ENCODE measurements at regions not wholly inside any gene's neighbourhood (a gene's known extent, or its start where the extent isn't known, plus 50 kb on each side); places are given as distances from the start of the nearest gene placed in this dataset.
"Not testable (repeated sequence)": the region's sequence is repeated elsewhere in the genome, so short reads cannot be mapped to it uniquely, and the experiment has no call there.

DNA sequence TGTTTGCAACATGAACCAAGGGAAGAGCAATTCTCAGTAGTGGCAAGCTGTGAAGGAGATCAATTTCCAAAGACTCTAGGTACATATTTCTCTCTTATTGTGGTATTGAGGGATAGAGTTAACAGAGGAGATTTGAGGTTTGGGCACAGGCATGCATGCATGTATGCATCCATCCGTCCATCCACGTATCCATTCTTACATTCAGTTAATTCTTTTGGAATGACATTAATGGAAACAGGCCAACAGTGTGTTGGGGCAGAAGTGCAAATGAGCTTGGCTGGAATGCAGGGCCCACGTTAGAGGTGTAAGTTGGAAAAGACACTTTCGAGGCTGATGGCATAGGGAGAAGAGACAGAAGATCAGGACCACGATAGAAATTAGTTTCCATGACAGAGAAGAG, 216.9 kb upstream of the PELI2 start:
- no peak for DNase-seq

DNA sequence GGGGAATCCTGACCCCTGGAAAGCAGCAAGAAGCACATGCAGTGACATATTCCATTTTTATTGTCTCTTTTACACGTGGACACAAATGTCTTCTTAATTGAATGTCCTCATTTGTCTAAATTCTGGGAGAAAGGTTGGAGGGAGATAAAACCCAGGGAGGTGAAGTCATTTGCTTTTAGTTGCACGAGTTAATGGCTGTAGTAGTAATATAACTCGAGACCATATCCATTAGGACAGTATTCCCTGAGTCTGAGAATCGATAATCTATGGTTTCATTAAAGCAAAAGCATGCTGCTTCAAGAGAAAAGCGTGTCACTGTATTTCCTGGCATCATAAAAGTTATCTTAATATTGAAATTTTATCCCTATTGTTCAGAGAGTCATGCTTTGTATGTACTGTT, 216.0 kb upstream of the PELI2 start:
- no peak for DNase-seq

DNA sequence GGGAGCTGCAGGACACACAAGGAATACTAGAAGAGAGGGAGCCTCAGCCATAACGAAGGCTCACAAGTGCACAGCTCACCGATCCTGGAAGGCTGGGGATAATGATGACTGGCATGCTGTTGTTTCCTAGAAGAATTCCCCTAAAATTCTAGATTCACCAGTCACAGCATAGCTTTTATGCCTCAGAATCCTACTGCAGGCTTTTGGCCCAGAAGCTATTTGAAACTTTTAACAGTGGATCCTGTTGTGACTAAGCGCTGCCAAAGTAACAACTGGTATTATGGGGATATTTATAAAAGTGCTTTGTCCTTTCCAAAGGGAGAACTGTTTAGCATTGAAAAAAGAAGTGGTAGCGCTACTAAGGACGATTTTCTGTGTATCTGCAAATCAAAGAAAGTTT, 214.1 kb upstream of the PELI2 start:
- no peak for DNase-seq

DNA sequence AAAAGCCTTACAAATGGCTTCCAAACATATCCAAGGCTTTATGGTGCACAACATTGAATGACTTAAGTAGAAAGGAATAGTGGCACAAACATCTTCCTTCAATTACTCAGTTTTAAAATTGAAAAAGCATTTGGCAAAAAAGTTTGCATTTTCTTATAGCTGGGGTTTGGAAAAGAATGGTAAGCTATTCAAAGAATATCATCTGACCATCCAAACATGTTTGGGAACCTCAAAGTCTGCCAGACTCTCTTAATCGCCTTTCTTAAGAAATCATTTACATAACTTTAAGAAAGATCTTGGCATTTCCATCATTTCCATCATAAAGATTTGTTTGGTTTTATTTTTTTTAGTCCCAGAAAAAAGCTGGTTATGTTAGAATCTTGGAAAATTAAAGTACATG, 210.1 kb upstream of the PELI2 start:
- DNase-seq = no peak

DNA sequence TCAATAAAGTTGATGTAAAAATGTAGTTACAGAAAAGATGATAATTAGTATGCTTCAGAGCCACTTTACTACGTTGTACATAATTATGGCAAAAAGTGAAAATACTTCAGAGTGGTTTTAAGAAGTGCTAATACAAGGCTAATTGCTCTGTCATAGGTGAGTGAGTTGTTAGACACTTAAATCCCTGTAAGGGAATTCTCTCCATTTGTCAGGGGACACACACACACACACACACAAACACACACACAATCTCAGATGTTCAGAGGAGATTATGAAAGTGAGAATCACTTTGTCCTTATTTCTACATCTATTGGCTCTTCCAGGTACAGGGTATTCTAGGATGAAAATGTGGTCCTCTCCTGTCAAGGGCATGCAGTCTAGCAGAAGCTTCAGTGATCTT, 208.3 kb upstream of the PELI2 start:
- DNase-seq = no peak

DNA sequence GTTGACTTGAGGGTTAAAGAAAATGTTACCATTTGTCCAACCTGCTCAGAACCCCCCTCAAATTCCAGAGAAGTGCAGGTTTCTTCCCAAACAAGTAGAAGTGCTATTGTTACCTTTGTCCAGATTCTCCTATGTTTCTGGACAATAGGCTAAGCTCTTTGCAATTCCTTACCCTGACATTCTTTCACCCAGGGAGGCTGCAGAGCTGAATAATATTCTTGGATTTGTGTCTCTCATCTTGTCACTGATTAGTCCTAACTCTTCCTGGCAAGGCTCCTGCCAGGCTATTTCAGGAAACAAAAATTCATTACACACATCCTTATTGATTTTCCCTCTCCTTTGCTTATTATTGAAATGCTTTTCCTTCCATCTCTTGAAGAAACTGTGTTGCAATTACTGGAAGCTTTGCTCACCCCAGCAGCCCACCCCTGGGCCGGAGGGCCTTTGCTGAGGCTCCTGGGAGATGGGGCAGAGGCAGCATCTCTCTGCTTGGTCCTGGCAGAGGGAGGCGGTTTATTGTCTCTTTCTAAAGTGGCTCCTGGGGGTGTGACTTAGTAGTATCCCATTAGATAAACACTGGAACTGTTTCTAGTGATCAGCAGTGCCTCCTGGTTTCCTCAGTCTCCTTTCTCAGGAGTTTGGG, 207.5 kb upstream of the PELI2 start:
- DNase-seq = no peak

DNA sequence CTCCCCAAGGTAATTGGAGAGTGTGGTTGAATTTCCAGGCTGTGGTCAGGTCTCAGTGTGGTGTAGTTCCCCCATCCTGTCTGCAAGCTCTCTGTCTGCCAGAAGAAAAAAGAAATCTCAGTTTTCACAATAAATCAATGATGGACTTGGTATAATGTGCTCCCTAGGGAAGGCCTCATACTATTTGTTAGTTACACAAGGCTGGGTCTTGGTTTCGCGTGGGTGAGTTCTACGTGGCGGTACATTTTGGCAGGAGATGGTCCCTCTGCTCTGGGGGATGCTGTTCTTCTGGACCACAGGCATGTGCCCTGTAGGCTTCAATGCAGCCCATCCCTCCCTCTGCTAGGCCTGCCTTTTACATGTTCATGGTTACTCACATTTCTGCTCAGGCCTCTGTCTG, 206.4 kb upstream of the PELI2 start:
- DNase-seq = no peak

DNA sequence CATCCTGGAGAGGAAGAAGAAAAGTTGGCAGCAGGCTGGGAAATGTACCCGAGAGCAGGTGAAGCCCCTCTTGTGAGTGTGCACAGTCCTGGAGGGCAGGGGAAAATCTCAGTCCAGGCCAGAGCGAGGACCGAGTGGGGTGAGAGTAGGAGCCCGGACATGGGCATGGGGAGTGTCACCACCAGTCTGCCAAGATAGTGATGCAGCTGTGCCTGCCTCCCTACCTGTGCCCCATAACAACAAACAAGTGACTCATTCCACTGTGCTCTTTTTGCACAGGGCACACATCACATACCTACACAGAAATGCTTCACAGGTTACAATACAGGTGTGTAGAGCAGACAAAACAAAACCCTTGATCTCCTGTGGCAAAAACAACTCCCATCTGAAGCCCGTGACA, 205.9 kb upstream of the PELI2 start:
- no peak for DNase-seq

DNA sequence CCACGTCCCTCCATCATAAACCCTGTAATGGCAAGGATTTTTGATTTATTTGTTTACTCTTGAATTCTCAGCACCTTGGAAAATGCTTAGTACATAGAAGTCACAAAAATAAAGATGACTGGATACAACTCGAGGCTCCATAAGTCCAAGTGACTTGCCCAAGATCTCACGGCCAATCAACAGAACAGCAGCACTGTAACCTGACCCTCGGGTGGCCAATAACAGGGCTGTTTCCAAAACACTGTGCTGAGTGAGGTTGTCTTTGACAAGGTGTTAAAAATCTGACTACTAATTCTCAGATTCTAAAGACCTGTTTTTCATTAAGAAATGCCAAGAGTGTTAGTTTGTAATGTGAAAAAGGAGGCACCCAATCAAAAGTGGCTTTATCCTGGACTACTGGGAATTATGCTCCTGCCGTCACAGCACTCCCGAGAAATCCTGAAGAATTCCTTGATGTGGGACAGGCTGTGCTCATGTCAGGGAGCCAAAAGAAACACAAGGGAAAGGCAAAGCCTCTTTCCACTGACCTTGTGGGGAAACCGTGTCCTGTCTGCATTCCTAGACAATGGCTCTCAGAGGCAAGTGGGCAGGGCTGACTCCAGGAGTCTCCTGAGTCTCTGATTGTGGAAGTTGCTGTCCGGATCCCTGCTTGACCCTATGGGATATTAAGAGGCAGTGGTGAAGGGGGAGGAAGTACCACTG, 204.7 kb upstream of the PELI2 start:
- DNase-seq = no peak

DNA sequence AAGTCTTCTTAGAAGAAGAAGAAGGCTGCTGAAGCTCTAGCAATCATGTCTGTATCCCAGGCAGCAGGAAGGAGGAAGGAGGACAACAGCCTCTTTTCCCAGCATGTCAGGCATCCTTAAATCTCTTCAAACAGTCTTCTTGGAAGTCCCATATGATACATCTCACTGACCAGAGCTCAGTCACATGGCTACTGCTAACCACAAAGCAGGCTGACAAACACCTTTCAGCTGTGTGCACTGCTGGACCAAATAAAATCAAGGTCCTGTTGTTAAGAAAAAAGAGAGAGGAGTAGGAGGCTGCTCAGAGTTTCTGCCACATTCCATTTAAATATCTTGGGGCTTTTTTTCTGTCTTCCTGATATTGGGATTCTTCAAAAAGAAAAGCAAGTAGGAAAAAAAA, 203.4 kb upstream of the PELI2 start:
- no peak for DNase-seq

DNA sequence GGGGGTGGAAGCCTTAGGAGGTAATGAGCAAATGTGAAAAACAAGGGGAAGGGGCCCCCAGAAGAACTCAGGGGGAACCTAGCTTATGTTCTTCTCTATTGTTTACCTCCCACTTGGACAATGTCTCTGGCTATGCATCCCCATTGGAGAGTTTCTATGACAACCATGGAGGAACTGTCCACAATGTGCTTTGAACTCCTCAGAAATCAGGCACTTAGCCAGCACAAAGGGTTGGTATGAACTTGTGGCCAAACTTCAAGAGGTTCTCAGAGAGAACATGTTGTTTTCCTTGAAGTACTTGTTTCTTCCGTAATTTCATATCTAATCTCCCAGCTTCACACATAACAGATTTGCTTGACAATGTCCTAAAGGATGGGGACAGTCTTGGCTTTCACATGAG, 202.8 kb upstream of the PELI2 start:
- DNase-seq = no peak

DNA sequence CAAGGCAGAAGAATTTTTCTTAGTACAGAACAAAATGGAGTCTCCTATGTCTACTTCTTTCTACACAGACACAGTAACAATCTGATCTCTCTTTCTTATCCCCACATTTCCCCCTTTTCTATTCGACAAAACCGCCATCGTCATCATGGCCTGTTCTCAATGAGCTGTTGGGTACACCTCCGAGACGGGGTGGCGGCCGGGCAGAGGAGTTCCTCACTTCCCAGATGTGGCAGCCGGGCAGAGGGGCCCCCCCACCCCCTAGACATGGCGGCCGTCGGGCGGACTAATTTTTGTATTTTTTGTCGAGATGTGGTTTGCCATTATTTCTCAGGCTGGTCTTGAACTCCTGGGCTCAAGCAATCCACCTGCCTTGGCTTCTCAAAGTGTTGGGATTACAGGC, 198.4 kb upstream of the PELI2 start:
- DNase-seq = not testable (repeated sequence)

DNA sequence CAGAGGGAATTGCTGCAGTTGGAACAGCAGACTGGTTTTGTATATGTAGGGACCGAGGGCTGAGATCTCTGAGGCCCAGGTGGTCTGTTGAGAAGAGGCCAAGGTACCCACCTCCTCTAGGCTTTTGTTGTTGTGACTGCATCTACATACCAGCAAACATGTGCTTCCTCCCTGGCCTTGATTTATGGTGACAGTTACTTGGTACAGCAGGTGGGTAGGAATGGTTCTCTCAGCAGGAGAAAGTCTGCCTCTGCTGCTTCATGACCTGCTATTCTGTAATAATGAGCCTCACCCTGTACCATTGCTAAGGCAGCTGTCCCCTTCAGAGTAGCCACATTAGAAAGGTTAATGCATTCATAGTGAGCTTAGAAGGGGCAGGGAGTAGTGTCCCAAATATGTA, 196.7 kb upstream of the PELI2 start:
- DNase-seq = no peak

DNA sequence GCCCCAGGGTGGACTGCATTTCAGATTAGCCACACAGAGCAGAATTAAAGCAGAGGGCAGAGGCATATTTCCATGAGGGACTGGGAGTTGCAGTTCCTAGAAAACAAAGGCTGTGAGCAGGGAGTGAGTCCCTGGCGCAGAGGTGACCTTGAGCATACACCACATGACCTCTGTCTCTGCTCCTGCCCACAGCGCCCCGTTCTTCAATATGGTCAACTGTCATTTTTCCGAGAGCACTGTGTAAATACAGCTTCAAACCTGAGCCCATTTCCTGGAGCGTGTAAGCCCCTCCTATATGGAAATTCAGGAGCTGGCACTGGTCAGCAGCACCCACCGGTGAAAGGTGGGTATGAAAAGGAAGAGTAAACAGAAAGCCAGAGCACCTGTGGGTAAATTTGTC, 192.2 kb upstream of the PELI2 start:
- DNase-seq = no peak

DNA sequence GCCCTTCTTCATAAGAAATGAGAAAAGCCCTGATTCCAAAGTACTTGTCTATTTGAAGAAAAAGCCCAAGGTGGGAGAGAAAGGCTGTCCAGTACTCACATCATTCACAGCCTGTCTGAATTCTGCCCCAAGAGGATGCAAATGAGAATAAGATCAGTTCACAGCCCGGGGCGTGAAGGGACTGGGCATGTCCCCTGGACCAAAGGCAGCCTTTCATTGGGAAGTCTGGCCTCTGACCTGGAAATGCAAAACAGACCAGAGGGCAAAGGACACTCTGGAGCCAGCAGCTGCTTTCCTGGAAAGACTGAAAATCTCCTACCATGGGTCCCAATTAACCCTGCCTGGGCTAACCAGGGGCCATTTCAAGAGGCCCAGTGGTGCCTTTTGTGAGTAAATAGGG, 191.2 kb upstream of the PELI2 start:
- no peak for DNase-seq

DNA sequence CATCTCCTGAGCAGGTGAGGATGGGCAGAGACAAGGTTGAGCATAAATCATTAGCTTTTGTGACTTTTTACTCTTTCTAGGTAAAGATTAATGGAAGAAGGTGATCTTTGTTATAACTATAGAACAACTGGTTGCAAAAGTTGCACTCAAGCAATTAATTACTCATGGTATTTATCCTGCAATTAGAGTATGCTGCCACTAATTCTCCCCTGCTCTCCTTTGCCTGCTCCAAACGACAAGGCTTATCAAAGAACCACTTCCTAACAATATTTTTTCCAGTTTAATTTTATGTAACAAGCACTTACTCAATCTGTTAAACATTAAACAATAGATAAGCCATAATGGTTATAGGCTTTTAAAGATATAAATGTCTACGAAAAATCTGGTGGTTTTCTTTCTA, 189.9 kb upstream of the PELI2 start:
- no peak for DNase-seq

DNA sequence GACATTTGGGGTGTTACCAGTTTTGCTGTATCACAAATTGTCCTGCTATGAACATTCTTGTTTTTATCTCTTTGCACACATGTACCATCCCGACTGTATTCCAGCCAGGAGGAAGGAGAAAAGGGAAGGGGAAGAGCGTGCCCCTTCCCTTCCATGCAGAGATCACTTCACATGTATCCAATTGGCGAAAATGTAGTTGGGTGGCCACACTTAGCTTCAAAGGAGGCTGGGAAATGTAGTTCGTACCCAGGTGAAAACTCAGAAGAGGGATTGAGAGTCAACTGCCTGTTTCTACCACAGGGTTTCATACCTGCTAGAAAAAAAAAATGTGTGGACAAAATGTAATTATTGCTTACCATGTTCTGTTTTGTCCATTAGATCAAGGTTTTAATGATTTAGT, 189.1 kb upstream of the PELI2 start:
- DNase-seq = no peak

DNA sequence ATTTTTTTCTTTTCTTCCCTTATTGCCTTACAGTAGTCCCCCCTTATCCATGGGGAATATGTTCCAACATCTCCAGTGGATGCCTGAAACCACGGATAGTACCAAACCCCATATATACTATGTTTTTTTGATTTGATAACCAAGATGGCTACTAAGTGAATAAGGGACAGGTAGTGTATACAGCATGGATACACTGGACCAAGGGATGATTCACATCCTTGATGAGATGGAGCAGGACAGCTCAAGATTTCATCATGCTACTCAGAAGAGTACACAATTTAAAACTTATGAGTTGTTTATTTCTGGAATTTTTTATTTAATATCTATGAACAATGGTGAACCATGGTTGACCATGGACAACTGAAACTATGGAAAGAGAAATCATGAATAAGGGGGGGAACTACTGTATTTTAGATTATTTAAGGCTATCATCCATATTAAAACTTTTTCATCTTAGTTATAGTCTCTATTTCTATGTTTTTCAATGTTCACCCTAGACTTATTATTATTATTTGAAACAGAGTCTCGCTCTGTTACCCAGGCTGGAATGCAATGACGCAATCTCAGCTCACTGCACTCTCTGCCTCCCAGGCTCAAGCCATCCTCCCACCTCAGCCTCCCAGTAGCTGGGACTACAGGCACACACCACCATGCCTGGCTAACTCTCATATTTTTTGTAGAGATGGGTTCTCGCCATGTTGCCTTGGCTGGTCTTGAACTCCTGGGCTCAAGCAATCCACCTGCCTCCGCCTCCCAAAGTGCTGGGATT, 188.0 kb upstream of the PELI2 start:
- DNase-seq = no peak

DNA sequence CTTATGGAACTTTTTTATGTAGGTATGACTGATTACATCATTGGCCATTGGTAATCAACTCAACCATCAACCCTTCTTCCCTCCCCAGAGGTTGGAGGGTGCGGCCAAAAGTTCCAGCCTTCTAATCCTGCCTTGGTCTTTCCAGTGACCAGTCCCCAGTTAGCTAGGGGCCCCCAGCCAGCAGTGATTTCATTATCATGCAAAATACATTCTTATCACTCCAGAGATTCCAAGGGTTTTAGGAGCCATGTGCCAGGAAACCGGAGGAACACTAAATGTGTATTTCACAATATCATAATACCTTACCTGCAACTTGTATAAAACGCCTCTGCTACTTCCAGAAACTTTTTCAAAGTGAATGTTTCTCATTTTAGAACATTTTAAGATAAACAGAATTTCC, 181.5 kb upstream of the PELI2 start:
- no peak for DNase-seq

DNA sequence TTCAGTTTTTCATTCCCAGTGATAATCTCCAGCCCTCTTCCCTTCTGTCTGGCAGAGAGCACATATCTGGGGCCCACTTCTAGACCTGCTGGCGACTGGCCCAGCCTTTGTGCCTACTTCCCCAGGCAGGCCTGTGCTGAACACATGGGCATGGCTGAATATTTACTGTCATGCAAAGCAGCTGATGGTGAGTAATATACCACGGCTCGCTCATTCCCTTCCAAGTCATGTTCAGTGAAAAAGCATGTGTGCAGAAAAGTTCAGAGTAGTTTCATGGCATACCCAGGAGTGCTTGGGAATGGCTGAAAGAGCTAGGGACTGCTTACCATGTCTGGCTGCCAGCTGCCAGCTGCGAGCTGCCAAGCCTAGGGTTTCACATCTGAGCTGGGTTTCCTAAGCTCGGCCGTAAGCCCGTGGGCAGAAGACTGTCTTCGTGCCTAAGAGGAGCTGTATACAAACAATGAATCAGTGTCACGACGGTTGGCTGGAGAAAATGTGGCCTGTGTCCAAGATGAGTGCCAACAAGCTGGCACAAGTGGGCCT, 179.9 kb upstream of the PELI2 start:
- DNase-seq = no peak

DNA sequence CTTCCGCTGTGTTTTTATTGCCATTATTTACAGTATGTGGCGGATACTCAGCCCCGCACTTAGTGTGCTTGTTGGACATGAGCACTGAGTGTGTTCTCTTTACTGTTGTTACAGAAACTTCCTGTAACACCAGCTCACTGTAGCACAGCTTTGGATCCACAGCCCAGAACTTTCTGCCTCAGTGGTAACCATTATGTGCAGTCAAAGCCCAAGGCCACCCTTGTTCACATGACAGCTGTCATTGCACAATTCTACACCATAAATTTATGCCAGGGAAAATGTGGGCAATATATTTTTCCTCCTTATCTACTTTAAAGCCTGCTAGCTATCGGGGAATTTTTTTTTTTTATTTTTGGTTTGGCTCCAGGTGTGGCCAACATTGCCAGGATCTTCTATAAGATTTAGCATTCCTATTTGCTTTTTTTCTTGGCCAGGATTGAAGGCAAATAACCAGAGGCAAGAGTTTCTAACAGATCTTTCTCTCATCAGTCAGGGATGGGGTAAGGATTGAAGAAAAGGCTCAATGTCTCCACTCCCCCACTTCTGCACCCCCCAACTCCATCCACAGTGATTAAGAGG, 176.0 kb upstream of the PELI2 start:
- DNase-seq = no peak

DNA sequence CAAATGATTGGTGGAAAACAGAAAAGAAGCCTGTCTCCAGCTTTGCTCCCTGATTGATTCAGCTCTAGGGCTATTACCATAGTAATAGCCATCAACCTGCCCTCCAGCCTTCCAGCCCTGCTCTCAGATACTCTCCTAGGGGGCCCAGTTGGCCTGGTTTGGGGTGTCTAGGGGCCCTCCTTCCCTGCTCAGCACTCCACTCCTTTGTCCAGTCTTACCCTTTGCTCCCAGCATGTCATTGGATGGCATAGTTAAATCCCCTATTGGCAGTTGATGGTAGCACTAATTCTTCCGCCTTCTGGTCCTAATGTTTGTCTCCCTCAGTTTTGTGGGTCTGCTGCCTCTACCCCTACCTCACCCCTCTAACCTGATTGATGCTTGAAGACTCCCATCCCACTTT, 175.4 kb upstream of the PELI2 start:
- DNase-seq = no peak

DNA sequence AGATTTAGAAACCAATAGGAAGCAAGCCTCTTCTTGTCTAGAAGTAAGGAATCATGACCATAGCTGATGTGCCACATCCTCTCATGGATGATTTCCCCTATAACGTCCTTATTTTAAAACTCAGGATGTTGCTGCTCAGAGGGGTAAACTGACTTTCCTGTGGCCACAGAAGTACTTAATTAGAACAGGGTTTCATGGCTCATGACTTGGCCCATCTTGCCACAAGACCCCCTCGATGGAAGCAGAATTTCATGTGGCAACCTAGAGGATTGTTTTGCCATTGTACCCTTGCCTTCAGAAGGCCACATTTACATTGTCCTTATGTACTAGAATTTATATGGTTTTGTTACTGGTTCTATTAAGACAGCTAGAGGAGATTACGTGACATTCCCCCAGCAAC, 173.5 kb upstream of the PELI2 start:
- no peak for DNase-seq

DNA sequence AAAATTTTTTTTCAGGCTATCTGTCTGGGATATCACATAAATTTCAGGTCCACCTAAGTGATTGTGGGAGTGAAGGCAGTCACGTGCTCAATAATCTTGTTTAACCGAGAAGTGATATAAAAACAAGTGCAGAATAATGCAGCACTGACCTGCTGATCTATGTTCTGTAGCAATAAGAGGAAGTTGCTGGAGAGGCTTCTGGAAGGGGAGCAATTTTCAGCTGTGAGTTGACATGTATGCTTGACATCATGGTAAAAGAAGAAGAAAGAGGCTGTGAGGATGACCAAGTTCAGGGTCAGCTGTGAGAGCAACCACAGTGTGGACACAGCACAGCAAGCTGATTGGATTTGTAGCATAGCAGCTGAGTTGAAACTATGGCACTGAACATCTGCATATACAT, 172.0 kb upstream of the PELI2 start:
- no peak for DNase-seq
